Transverse colon (tissue), 4 donors: ENCODE measurements at regions not wholly inside any gene's neighbourhood (a gene's known extent, or its start where the extent isn't known, plus 50 kb on each side); places are given as distances from the start of the nearest gene placed in this dataset.
"Not testable (repeated sequence)": the region's sequence is repeated elsewhere in the genome, so short reads cannot be mapped to it uniquely, and the experiment has no call there.

Source experiments
- DNase-seq: peaks from one replicate; pipeline ENCODE4 v3.0.0-alpha.2; 2019
- H3K27ac ChIP-seq, 4 donors: fragments of 200-600 bp; sonication (generic); 2 replicates each; pipeline ENCODE4 v1.5.1; 2016 to 2018; ENCODE audit warnings: inconsistent platforms in 4 of 4
- H3K27me3 ChIP-seq: fragments of 200-600 bp; sonication (generic); 2 replicates; pipeline ENCODE4 v1.5.1; 2017; ENCODE audit warnings: inconsistent platforms
- H3K36me3 ChIP-seq, 4 donors: fragments of 200-600 bp; sonication (generic); 2 replicates each; pipeline ENCODE4 v1.5.1; 2017 to 2019; ENCODE audit warnings: inconsistent platforms in 4 of 4
- H3K4me1 ChIP-seq, 4 donors: fragments of 200-600 bp; sonication (generic); 2 replicates each; pipeline ENCODE4 v1.5.1; 2017 to 2020; ENCODE audit warnings: inconsistent platforms in 4 of 4
- H3K4me3 ChIP-seq, 4 donors: fragments of 200-600 bp; sonication (generic); 1 replicate in 1 of 4; 2 replicates in 3 of 4; pipeline versions ENCODE4 v1.5.1 to v1.6.1; 2017 to 2019; ENCODE audit warnings: inconsistent platforms in 4 of 4
- H3K9me3 ChIP-seq, 2 donors: fragments of 200-600 bp; sonication (generic); 2 replicates each; pipeline ENCODE4 v1.5.1; 2017 to 2019; ENCODE audit warnings: inconsistent platforms in 2 of 2
- EP300 ChIP-seq: sonication (generic); formaldehyde crosslinking; IDR thresholded peaks from one replicate; pipeline ENCODE4 v1.6.1; 2017; ENCODE audit warnings: antibody characterized with exemption, low read depth
- POLR2A ChIP-seq: fragments of 450-650 bp; IDR thresholded peaks from one replicate; pipeline ENCODE4 v1.6.1; 2016; ENCODE audit warnings: antibody characterized with exemption, mild to moderate bottlenecking, moderate library complexity
- POLR2AphosphoS5 ChIP-seq, 3 donors: sonication (generic); formaldehyde crosslinking; IDR thresholded peaks; one replicate each; pipeline ENCODE4 v1.6.1; 2016; ENCODE audit warnings: antibody characterized with exemption in 3 of 3
- WGBS, 2 donors: methylation state at CpG; one replicate each; pipeline ENCODE4 v1.1.5; 2018; ENCODE audit warnings: low coverage in 1 of 2; 5-methylcytosine and 5-hydroxymethylcytosine counted together
- in situ Hi-C, 4 donors: fragments of 200-750 bp; cut with MboI; loops; one replicate each; pipeline versions ENCODE4 v1.15.0 to v1.15.1; 2017; ENCODE audit warnings: low sequenced_read_pairs in 3 of 4, low pct_ligation_motif_present in 1 of 4, low pct_unique_long_range_greater_than_20kb in 1 of 4
- intact Hi-C: fragments of 100-400 bp; cut with DNase I; formaldehyde crosslinking; loops from one replicate; pipeline ENCODE4 v1.15.1; 2023; ENCODE audit warnings: low total_unique reads
- TF ChIP-seq, protein P1 (sequence below), 5 experiments: fragments of 200-600 bp in 3 of 5; fragments of 450-650 bp in 2 of 5; sonication (generic) in 3 of 5; IDR thresholded peaks; 1 replicate in 2 of 5; 2 replicates in 3 of 5; pipeline ENCODE4 v1.5.1; 2016 to 2017; ENCODE audit warnings: antibody characterized with exemption in 5 of 5, inconsistent platforms in 3 of 5, mild to moderate bottlenecking in 2 of 5, moderate library complexity in 1 of 5

DNA sequence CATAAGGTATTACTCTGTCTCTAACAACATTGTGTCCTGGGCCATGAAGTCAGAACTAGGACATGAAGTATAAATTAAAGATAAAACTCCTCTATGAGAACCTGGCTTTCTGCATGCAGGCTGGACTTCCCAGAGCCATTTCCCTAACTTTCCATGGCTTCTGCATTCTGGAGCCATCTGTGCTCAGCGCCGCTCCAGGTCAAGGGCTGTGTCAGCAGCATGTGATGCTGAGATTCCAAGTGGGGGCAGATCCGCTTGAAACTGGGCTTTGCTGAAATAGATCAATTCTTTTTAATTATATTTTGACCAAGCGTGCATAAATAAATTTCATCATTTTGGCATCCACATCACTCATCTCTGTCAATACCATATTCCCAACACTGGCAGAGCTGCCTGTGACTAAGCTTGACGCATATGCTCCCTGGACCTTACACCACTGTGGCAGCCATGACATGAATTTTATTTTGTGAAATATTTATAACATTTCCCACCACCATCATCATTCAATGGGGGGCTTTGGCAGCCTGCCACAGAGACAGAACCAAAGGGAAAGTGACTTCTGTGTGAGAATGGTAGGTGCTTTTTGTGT is 110.4 kb upstream of the KCNK1 start:
- TF ChIP-seq, protein P1, sequence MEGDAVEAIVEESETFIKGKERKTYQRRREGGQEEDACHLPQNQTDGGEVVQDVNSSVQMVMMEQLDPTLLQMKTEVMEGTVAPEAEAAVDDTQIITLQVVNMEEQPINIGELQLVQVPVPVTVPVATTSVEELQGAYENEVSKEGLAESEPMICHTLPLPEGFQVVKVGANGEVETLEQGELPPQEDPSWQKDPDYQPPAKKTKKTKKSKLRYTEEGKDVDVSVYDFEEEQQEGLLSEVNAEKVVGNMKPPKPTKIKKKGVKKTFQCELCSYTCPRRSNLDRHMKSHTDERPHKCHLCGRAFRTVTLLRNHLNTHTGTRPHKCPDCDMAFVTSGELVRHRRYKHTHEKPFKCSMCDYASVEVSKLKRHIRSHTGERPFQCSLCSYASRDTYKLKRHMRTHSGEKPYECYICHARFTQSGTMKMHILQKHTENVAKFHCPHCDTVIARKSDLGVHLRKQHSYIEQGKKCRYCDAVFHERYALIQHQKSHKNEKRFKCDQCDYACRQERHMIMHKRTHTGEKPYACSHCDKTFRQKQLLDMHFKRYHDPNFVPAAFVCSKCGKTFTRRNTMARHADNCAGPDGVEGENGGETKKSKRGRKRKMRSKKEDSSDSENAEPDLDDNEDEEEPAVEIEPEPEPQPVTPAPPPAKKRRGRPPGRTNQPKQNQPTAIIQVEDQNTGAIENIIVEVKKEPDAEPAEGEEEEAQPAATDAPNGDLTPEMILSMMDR (IDR thresholded peaks at IDR 0.05) = no peak
- TF ChIP-seq POLR2AphosphoS5 (IDR thresholded peaks at IDR 0.05) (no peak), POLR2A (no peak), EP300 (no peak)
- H3K27me3 ChIP-seq = no peaks in the 10 kb centered on the region
- DNase-seq = no peak
- peaks cover 0 to 3% of the 10 kb centered on the region in 2 donors for H3K9me3 ChIP-seq
- H3K4me1 ChIP-seq = no peaks in the 10 kb centered on the region
- intact Hi-C loops (no loop called here), in situ Hi-C loops (no loop called here)
- no peak overlapping the region for H3K27ac ChIP-seq
- no peak overlapping the region for H3K4me3 ChIP-seq
- WGBS, 2 donors = 95 to 100% methylated on average over 2 to 5 of the region's 5 CpGs
- no peaks in the 10 kb centered on the region for H3K36me3 ChIP-seq

DNA sequence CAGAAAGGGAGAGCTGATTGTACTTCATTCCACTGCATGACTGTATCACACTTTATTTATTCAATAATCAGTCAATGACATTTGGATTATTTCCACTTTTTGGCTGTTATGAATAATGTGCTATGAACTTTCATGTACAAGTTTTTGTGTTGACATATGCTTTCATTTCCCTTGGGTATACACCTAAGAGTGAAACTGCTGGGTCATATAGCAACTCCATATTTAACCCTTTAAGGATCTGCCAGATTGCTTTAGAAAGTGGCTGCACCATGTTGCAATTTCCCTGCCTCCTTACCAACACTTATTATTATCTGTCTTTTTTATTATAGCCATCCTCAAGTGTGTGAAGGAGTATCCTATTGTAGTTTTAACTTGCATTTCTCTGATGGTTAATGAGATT is 108.8 kb upstream of the KCNK1 start:
- DNase-seq = no peak
- intact Hi-C loops (no loop called here), in situ Hi-C loops (no loop called here)
- Histone ChIP-seq H3K4me1 (no peaks in the 10 kb centered on the region), H3K4me3 (no peak overlapping the region), H3K27me3 (no peaks in the 10 kb centered on the region), H3K27ac (no peak overlapping the region), H3K9me3 (peaks cover 0 to 3% of the 10 kb centered on the region in 2 donors), H3K36me3 (no peaks in the 10 kb centered on the region)
- TF ChIP-seq EP300 (no peak), POLR2A (no peak), POLR2AphosphoS5 (IDR thresholded peaks at IDR 0.05) (no peak)

DNA sequence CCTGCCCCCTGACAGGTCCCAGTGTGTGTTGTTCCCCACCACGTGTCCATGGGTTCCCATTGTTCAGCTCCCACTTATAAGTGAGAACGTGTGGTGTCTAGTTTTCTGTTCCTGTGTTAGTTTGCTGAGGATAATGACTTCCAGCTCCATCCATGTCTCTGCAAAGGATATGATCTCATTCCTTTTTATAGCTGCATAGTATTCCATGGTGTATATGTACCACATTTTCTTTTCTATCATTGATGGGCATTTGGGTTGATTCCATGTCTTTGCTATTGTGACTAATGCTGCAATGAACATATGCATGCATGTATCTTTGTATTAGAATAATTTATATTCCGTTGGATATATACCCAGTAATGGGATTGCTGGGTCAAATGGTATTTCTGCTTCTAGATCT is 108.0 kb upstream of the KCNK1 start:
- 86 to 100% methylated on average over 1 to 3 of the region's 3 CpGs for WGBS, 2 donors
- H3K4me3 ChIP-seq, in situ Hi-C loops, H3K4me1 ChIP-seq, H3K9me3 ChIP-seq, H3K27me3 ChIP-seq, H3K27ac ChIP-seq, DNase-seq, H3K36me3 ChIP-seq, intact Hi-C loops: not testable (repeated sequence)

DNA sequence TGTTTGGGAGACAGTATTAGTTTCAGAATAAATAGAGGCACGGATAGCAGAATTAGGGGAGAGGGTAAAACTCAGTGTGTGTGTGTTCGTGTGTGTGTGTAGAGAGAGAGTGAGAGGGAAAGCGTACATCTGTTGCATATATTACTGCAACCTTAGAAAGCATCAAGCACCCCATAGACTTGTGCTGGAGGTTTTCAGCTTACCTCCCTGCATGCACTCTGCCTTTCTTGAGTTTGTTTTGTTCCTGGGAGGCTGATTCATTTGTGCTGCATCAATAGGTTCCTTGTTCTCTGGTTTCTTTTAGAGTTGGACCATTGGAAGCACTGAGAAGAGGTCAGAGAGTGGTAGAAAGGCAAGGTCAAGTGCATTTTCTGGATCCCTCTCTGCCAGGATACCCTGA is 104.4 kb upstream of the KCNK1 start:
- peaks cover 0 to 3% of the 10 kb centered on the region in 2 donors for H3K9me3 ChIP-seq
- H3K4me3 ChIP-seq = no peak overlapping the region
- TF ChIP-seq, protein P1 (IDR thresholded peaks at IDR 0.05) = no peak
- no peak for TF ChIP-seq POLR2A
- TF ChIP-seq EP300 = no peak
- TF ChIP-seq POLR2AphosphoS5 (IDR thresholded peaks at IDR 0.05) = no peak
- no peaks in the 10 kb centered on the region for H3K27me3 ChIP-seq
- DNase-seq = no peak
- WGBS, 2 donors = 53% methylated on average over 3 of the region's 3 CpGs; no CpG with 5 or more reads in 1 of the 2 donors
- intact Hi-C loops = no loop called here
- no peaks in the 10 kb centered on the region for H3K4me1 ChIP-seq
- in situ Hi-C loops = no loop called here
- no peak overlapping the region for H3K27ac ChIP-seq
- H3K36me3 ChIP-seq = no peaks in the 10 kb centered on the region

DNA sequence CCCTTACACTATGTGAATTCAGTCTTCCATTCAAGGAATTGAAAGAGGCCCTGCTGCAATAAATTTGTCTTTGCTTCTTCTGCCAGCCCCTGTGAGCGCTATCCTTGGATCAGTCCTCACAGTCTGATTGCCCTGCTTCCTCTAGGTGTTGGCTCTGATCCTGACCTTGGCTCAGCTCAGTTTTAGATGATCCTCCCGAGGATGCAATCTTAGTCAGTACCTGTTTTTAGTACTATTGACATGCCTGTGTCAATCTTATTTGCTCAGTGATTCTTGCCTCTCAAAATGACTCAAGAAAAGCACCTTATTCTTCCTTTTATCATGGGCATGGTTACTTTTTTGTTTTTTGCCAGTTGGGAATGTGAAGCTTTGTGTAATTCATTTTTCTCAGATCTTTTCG is 101.4 kb upstream of the KCNK1 start:
- H3K36me3 ChIP-seq = no peaks in the 10 kb centered on the region
- no peak for TF ChIP-seq EP300
- TF ChIP-seq, protein P1 (IDR thresholded peaks at IDR 0.05) = no peak
- TF ChIP-seq POLR2AphosphoS5 (IDR thresholded peaks at IDR 0.05) = no peak
- no peak for TF ChIP-seq POLR2A
- no peaks in the 10 kb centered on the region for H3K4me1 ChIP-seq
- H3K4me3 ChIP-seq = no peak overlapping the region
- in situ Hi-C loops = no loop called here
- DNase-seq = no peak
- H3K27me3 ChIP-seq = no peaks in the 10 kb centered on the region
- no peak overlapping the region for H3K27ac ChIP-seq
- intact Hi-C loops = no loop called here
- WGBS, 2 donors = 62 to 80% methylated on average over 1 to 3 of the region's 3 CpGs
- no peaks in the 10 kb centered on the region for H3K9me3 ChIP-seq
